Stimulated activated CD4-positive, alpha-beta T cell treated with anti-CD3 and anti-CD28 coated beads, Interleukin-1b, Interleukin-23, amount 100 ng/mL, for 24 hours (primary cell): ENCODE measurements at regions not wholly inside any gene's neighbourhood (a gene's known extent, or its start where the extent isn't known, plus 50 kb on each side); places are given as distances from the start of the nearest gene placed in this dataset.
"Not testable (repeated sequence)": the region's sequence is repeated elsewhere in the genome, so short reads cannot be mapped to it uniquely, and the experiment has no call there.

Source experiments
- DNase-seq, 4 experiments: peaks; one replicate each; pipeline ENCODE4 v3.0.0-alpha.2; 2020; ENCODE audit warnings: low read depth in 4 of 4, low spot score in 1 of 4

- DNase-seq, result no peak
These were observed 318.5 kb downstream of the RAD51AP2 start for GRCh38 chr2:17199741-17200140.

DNA sequence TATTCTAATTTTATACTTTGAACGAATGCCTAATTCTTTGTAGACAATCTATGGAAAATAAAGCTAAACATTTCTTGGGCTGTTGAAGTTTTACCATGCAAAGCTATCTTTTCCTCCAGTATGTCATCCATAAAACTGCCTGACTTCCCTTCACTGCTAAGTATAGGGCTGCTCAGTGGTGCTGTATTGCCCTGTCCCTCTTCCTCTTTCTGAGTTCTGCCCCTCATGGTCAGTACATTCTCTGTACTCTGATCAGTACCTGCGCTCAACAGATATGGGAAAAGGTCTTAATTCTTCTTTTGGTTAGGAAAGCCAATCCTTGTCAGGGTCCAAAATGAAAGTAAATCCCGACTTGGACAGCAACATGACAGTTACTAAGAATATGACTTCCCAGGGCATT, 321.9 kb downstream of the RAD51AP2 start:
- DNase-seq, result no peak

DNA sequence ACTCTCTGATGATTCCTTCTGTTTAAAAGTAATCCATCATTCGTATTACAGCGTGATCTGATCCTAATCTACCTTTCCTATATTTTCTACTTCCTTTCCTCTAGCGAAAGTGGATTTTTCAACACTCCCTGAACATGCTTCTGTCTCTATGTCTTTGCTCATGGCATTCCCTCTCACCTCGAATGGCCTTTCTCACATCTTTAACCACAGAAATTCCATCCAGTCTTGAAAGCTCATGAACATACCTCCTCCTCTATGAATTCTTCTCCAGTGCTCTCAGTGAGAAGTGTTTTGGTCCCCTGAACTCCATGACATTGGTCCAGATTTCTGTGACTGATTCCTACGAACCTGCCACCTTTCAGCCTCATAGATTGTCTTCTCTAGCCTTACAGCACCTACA, 323.2 kb downstream of the RAD51AP2 start:
- DNase-seq, result no peak

DNA sequence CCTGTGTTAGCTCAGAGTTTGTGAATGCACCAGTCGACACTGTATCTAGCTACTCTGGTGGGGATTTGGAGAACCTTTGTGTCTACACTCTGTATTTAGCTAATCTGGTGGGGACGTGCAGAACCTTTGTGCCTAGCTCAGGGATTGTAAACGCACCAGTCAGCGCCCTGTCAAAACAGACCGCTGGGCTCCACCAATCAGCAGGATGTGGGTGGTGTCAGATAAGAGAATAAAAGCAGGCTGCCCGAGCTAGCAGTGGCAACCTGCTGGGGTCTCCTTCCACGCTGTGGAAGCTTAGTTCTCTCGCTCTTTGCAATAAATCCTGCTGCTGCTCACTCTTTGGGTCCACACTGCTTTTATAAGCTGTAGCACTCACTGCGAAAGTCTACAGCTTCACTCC, 324.2 kb downstream of the RAD51AP2 start:
- no peak for DNase-seq

DNA sequence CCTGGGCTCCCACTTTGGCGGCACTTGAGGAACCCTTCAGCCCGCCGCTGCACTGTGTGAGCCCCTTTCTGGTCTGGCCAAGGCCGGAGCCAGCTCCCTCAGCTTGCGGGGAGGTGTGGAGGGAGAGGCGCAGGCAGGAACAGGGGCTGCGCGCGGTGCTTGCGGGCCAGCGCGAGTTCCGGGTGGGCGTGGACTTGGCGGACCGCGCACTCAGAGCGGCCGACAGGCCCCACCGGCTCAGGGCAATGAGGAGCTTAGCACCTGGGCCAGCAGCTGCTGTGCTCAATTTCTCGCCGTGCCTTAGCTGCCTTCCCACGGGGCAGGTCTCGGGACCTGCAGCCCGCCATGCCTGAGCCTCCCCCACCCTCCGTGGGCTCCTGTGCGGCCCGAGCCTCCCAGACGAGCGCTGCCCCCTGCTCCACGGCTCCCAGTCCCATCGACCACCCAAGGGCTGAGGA, 324.8 kb downstream of the RAD51AP2 start:
- not testable (repeated sequence) for DNase-seq

DNA sequence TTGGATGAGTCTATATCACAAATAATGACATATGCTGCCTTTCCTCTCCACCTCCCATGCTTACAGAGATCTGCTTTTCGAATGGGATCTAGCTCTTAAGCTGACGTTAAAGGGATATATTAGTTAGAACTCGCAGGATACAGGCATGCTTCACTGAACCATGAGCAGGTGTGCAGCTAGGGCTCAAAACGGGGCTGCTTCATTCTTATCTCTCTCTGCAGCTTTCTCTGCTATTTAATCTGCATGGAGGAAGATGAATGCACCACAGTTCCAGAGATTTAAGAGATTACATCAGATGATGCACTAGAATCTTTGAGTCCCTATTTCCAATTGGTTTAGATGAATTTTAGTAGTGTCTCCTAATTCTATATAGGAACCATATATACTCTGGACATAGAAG, 327.0 kb downstream of the RAD51AP2 start:
- DNase-seq, result no peak

GRCh38 chr2:17190527-17190926, 327.7 kb downstream of the RAD51AP2 start:
- no peak for DNase-seq

GRCh38 chr2:17188721-17189120, 329.5 kb downstream of the RAD51AP2 start:
- DNase-seq, result no peak

- DNase-seq, result no peak
These were observed 333.7 kb downstream of the RAD51AP2 start for GRCh38 chr2:17184512-17184911.

DNA sequence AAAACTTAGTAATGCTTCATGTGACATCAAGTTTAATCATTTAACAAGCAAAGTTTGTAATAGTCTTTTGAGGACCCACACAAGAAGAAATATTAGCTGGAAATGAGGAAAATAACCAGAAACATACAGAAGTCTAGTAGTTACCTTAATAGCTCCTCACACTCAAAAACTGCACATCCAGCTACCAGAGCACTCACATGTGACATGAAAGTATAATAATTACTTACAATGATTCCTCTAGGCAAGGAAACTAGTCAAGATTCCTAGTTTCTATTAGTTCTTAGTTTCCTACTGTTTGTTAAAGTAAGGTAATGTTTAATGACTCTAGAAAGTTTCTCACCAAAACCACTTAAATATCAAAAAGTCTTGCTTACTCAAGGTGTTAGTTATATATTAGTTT, 335.8 kb downstream of the RAD51AP2 start:
- no peak for DNase-seq

- no peak for DNase-seq
These were observed 337.0 kb downstream of the RAD51AP2 start for GRCh38 chr2:17181051-17181752.

DNA sequence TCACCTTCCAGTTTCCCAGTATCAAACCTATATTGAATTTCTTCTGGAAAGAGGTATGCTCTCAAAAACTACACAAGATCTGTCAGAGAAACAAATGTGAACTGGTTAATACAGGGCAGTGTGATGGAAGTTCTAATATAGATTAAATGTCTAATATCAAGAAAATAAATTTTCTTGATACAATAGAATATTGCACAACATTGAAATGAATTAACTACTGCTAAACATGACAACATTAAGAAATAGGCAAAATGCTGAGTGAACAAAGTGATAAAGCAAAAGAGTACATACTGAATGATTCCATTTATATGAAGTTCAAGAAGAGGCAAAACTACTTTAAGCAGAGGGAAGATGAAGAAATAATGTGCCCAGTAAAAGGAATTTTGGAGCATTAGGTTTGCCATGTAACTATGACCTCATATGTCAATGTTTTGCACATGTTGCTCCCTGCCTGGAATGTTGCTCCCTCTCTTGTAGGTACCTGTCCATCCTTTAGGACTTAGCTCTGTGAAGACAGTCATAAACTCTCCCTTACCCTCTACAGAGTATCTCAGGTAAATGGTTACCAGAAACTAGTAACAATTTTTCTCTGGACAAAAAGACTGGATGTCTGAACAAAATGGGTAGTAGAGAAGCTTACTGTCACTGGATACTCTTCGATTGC, 339.0 kb downstream of the RAD51AP2 start:
- no peak for DNase-seq

DNA sequence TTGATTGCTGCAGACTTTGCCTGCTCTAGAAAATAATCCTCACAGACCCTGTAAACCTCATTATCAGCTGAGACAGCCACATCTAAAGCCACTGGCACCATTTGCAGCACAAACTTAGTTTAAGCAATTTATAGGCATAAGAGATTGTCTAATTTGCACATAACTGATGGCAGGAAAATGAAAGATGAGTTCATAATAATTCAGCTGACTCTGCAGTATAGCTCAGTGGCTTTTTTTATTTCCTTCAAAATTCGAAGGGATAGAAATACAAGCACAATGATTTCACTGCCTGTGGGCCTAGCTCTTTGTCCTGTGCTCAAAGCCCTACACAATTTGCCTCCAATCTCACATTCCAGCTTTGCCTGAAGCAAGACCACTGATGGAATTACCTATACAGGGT, 341.2 kb downstream of the RAD51AP2 start:
- no peak for DNase-seq

GRCh38 chr2:17171446-17172049, 346.7 kb downstream of the RAD51AP2 start:
- no peak for DNase-seq

GRCh38 chr2:17166506-17166905, 351.7 kb downstream of the RAD51AP2 start:
- no peak for DNase-seq

DNA sequence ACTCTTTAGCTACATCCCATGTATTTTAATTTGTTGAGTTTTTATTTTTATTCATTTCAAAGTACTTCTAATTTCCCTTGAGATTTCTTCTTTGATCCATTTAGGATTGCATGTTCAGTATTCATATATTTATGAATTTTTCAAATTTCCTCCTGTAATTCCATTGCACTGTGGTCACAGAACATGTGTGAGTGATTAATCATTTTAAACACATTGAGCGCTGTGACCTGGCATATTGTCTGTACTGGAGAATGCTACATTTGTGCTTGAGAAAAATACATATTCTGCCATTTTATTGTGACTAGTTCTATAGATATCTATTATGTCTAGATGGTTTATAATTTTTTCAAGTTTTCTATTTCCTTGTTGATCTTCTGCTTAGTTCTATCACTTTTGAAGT, 353.7 kb downstream of the RAD51AP2 start:
- DNase-seq, result no peak

- no peak for DNase-seq
These were observed 354.6 kb downstream of the RAD51AP2 start for GRCh38 chr2:17163638-17164037.

DNA sequence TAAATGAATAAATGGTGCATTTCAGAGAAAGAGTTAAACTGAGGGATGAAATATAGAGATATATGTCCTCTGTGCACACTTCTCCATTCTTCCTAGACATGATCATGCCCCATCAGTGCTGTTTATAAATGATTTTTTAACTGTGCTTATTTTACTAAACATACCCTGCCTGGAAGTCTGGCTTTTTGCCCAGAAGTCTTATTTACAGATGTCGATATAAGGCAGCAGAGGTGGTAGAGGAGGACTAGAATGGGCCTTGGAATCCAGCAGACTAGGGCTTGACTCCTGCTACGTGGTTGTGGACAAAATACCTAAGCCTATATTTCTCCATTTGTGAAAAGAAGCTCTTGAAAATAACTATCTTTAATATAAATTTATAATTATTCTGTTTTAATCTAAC, 355.5 kb downstream of the RAD51AP2 start:
- no peak for DNase-seq

DNA sequence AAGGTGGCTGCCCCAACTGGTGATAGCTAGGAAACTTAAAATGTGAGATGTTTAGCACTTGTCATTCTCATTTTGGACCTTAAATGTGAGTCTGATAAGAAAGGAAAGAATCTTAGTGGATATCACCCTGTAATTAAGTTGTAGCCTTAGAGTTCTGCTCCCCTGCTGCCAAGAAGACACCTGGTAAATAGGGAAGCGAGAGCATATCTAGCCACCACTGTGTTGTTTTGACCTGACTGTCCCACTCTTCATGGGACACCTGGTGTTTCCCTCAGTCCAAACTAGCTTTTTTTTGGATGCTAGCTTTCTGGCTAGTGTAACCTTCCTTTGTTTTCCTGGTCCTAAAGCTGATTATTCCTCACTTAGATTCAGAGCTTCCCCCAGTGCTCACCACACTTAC, 357.6 kb downstream of the RAD51AP2 start:
- DNase-seq, result no peak

DNA sequence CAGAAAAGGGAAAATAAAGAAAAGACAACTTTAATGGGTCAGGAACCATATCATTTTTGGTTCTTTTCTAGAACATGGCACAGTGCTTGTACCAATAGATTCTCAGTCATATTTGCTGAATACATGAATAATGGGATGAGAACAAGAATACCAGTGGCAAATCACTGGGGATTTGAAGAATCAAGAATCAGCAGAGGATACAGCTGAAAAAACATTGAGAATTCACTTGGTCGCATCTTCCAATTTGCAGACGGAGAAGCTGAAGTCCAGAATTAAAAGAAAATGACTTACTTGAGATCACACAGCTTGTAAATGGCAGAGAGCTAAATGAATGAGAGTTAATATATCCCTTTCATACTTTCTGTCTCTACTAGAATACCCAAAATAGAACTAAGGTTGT, 362.2 kb downstream of the RAD51AP2 start:
- no peak for DNase-seq

DNA sequence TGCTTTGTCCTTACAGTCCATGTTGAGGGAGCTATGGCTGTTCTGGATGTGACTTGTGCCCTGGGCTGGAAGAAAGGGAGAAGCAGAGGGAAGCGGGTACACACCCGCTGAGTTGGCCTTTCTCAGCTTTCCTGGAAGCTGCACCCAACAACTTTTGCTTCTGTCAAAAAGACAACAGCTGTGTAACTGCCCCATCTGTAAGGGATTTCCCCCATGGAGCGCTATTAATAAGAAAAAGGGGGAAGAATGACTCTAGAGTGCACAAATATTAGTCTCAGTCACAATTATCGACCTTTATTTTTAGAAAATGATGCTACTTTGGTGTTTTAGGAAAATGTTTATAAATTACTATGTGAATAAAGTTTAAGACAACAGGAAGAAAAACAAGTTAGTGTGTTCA, 368.3 kb downstream of the RAD51AP2 start:
- no peak for DNase-seq

- DNase-seq, result no peak
These were observed 369.7 kb downstream of the RAD51AP2 start for GRCh38 chr2:17148407-17149145.
